Sigmoid colon (tissue), 4 donors: ENCODE measurements at regions not wholly inside any gene's neighbourhood (a gene's known extent, or its start where the extent isn't known, plus 50 kb on each side); places are given as distances from the start of the nearest gene placed in this dataset.

Experiments used
- EP300 ChIP-seq, 4 donors: sonication (generic); formaldehyde crosslinking; IDR thresholded peaks; one replicate each; pipeline ENCODE4 v1.6.1; 2017; ENCODE audit warnings: antibody characterized with exemption in 4 of 4
- POLR2A ChIP-seq, 2 donors: fragments of 450-650 bp; IDR thresholded peaks; one replicate each; pipeline ENCODE4 v1.6.1; 2016; ENCODE audit warnings: antibody characterized with exemption in 2 of 2, mild to moderate bottlenecking in 2 of 2, moderate library complexity in 2 of 2
- TF ChIP-seq, protein P1 (sequence below), 4 experiments: fragments of 450-650 bp in 3 of 4; fragments of 200-600 bp in 1 of 4; IDR thresholded peaks; one replicate each; pipeline ENCODE4 v1.5.1; 2016 to 2019; ENCODE audit warnings: antibody characterized with exemption in 4 of 4, mild to moderate bottlenecking in 3 of 4, moderate library complexity in 2 of 4

GRCh38 chr5:2201832-2202231 is 319.1 kb upstream of the IRX4 start:
- TF ChIP-seq, protein P1, sequence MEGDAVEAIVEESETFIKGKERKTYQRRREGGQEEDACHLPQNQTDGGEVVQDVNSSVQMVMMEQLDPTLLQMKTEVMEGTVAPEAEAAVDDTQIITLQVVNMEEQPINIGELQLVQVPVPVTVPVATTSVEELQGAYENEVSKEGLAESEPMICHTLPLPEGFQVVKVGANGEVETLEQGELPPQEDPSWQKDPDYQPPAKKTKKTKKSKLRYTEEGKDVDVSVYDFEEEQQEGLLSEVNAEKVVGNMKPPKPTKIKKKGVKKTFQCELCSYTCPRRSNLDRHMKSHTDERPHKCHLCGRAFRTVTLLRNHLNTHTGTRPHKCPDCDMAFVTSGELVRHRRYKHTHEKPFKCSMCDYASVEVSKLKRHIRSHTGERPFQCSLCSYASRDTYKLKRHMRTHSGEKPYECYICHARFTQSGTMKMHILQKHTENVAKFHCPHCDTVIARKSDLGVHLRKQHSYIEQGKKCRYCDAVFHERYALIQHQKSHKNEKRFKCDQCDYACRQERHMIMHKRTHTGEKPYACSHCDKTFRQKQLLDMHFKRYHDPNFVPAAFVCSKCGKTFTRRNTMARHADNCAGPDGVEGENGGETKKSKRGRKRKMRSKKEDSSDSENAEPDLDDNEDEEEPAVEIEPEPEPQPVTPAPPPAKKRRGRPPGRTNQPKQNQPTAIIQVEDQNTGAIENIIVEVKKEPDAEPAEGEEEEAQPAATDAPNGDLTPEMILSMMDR (IDR thresholded peaks at IDR 0.05): no peak
- TF ChIP-seq POLR2A (IDR thresholded peaks at IDR 0.05): no peak
- TF ChIP-seq EP300 (IDR thresholded peaks at IDR 0.05): no peak
